NT2/D1 (cell line): ENCODE measurements at regions not wholly inside any gene's neighbourhood (a gene's known extent, or its start where the extent isn't known, plus 50 kb on each side); places are given as distances from the start of the nearest gene placed in this dataset.

Experiments
- YY1 ChIP-seq: IDR thresholded peaks from 2 replicates; pipeline ENCODE4 v1.6.1; 2011; ENCODE audit not compliant: insufficient read length, insufficient read depth
- ZNF274 ChIP-seq: IDR thresholded peaks from 2 replicates; pipeline ENCODE4 v1.6.1; 2011; ENCODE audit warnings: mild to moderate bottlenecking, low read depth, low read length

GRCh38 chr11:116052603-116053547 lies 548.7 kb upstream of the CADM1 start:
- TF ChIP-seq ZNF274, result no peak
- TF ChIP-seq YY1, result no peak
